ENCODE measurements at regions not wholly inside any gene's neighbourhood (a gene's known extent, or its start where the extent isn't known, plus 50 kb on each side); places are given as distances from the start of the nearest gene placed in this dataset.

DNA sequence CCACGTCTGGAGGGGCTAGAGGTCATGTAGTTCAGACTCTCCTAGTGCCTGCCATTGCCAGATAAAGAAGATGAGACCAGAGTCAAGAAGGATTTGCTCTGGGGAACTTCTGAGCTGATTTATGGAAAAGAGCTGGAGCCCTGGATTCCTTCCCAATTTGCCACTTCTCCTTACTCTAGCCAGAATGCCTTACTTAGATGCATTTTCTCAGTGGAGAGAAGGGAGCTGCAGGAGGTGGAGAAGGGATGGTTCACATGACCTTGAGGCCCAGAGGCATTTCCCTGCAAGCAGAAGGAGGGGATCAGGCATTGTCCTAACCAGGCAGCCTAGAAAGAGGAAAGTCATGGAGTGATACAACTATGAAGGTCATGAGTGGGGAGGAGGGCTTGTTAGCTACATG is 122.2 kb downstream of the UNC5CL start:
- no peak for TF ChIP-seq CTCF (IDR thresholded peaks at IDR 0.05; ENCODE audit: low read depth, low read length)
- no peak overlapping the region for H3K4me3 ChIP-seq (replicated peaks in 1 of 2; ENCODE audit: low read depth in 2 of 2, low read length in 2 of 2)
- DNase-seq (ENCODE audit: low read depth in 2 of 2) = no peak

- TF ChIP-seq CTCF (IDR thresholded peaks at IDR 0.05; ENCODE audit: low read depth, low read length) = no peak
- no peak for DNase-seq (ENCODE audit: low read depth in 2 of 2)
- H3K4me3 ChIP-seq (replicated peaks in 1 of 2; ENCODE audit: low read depth in 2 of 2, low read length in 2 of 2) = no peak overlapping the region
Measured at GRCh38 chr6:40915165-40915564, 123.9 kb downstream of the UNC5CL start.

- no peak for TF ChIP-seq CTCF (IDR thresholded peaks at IDR 0.05; ENCODE audit: low read depth, low read length)
- no peak overlapping the region for H3K4me3 ChIP-seq (replicated peaks in 1 of 2; ENCODE audit: low read depth in 2 of 2, low read length in 2 of 2)
- DNase-seq (ENCODE audit: low read depth in 2 of 2) = no peak
Measured at GRCh38 chr6:40914005-40914404, 125.0 kb downstream of the UNC5CL start.

- DNase-seq (ENCODE audit: low read depth in 2 of 2) = peak; percentile 24 to 34
- H3K4me3 ChIP-seq (replicated peaks in 1 of 2; ENCODE audit: low read depth in 2 of 2, low read length in 2 of 2) = no peak overlapping the region
- TF ChIP-seq CTCF (IDR thresholded peaks at IDR 0.05; ENCODE audit: low read depth, low read length) = no peak
Measured at GRCh38 chr6:40912158-40912946, 126.7 kb downstream of the UNC5CL start.

DNA sequence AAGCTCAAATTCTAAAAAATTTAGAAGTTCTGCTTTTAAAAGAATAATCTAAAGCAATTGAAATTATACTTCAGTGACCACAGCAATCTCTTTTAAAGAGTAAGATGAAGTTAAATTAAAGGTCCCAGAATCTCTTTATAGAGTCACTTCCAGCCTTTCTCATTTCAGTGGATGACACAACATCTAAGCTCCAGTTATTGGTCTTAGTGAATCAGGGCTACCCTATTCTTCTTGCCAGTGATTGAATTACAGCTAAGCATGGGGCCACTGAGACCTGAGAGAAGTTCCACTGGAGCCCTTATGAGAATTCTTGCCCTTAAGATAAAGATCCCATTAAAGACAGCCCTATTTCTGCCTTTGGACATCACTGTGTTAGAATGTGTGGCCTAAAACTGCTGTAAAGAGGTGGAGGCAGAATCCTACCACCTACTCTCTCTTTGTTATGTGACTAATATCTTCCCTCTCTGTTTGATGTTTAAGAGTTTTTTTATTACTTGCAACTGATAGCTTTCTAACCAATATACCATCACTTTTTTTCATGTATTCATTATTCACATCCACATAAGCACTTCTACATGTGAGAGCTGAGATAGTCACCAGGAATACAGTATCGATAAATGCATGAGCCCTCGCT is 128.6 kb downstream of the UNC5CL start:
- no peak for DNase-seq (ENCODE audit: low read depth in 2 of 2)
- no peak overlapping the region for H3K4me3 ChIP-seq (replicated peaks in 1 of 2; ENCODE audit: low read depth in 2 of 2, low read length in 2 of 2)
- TF ChIP-seq CTCF (IDR thresholded peaks at IDR 0.05; ENCODE audit: low read depth, low read length) = no peak

DNA sequence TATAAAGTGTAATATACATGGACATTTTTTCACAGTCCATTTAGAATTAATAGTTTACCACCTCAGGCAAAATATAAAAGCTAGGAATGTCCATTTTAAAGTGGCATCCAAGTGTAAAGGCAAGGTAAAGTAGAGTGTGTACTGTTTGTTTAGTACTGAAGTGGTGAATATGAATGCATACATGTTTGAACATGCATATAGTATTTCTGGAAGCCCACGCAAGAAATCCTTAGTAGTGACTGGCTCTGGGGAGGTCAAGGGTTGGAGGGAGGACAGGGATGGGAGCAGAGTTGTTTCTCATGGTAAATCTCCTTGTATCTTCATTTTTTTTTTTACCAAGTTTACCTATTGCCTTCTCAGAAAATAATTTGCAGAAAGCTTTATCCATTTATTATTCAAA is 129.2 kb downstream of the UNC5CL start:
- no peak for TF ChIP-seq CTCF (IDR thresholded peaks at IDR 0.05; ENCODE audit: low read depth, low read length)
- no peak overlapping the region for H3K4me3 ChIP-seq (replicated peaks in 1 of 2; ENCODE audit: low read depth in 2 of 2, low read length in 2 of 2)

More for the DNA sequence above, 129.2 kb downstream of the UNC5CL start:
- no peak for DNase-seq (ENCODE audit: low read depth in 2 of 2)
